ENCODE measurements at regions not wholly inside any gene's neighbourhood (a gene's known extent, or its start where the extent isn't known, plus 50 kb on each side); places are given as distances from the start of the nearest gene placed in this dataset.

DNA sequence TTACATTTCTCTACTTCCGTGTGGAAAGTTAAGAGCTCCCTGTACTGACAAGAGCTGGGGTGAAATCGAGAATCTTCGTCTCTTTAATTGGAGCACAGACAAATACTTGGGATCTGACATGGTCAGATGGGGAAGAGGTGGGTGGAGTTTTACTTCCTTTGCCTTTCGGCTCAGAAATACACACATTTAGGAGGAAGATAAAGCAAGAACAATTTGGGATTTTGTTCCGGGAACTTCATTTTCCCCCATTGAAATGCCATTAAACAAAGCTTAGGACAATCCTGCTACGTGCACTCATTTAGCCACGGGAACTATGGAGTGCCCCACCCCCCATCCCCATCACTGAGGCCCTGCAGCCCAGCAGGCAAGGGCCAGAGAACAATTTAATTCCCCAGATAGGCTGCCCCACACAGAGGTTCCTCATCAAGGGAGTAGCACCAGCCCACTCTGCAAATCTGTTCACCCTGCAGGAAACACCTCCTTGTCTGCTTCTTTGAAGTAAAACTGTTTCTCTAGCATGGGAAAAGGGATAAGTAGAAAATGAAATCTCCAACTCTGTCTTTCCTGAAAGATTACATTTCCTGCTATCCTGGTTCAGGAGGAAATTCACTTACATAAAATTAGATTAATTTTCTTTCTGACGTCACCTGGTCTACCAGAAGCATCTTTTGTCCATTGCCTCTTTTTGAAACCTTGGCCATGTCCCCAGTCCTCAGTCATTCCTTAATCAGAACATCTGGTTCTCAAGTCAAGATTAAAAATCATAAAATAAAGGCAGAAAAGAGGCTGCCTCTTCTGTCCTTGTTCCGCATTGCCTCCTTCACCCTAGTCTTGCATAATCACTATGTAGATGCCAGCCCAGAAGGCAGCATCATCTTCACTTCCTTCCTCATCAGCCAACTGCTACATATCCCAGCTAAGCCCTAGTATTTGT is 206.4 kb downstream of the ENC1 start:
- peak overlapping the region; percentile 42 to 50 for H3K4me2 ChIP-seq (ENCODE audit: insufficient read depth in 1 of 2, low read depth in 2 of 2, low read length in 2 of 2)
- no peaks in the 10 kb centered on the region for H3K36me3 ChIP-seq (ENCODE audit: control insufficient read depth in 2 of 4, insufficient read depth in 4 of 4, low read length in 3 of 4)
- DNase-seq (ENCODE audit: low read depth in 1 of 2, low spot score in 2 of 2) (no peak), FAIRE-seq (no peak)
- peak overlapping the region in 1 of 4 experiments; percentile 29; a peak in 4 of 8 replicates for H3K4me3 ChIP-seq (ENCODE audit: extremely low read depth in 1 of 4, insufficient read depth in 2 of 4, low read depth in 3 of 4, low read length in 4 of 4)
- H2BK5ac ChIP-seq (ENCODE audit: low read depth, low read length), result peak overlapping the region; percentile 12; the same call in 1 of the 2 replicates
- H3K9ac ChIP-seq (replicated peaks in 1 of 4; ENCODE audit: extremely low read depth in 1 of 4, low read depth in 3 of 4, low read length in 3 of 4), result no peak overlapping the region
- peak overlapping the region; percentile 5 for H2BK120ac ChIP-seq (replicated peaks; ENCODE audit: low read depth, low read length)
- WGBS, 2 experiments (ENCODE audit: extremely low coverage in 1 of 2, insufficient coverage in 1 of 2, insufficient read length in 1 of 2, insufficient replicate concordance in 2 of 2, low coverage in 1 of 2, low lambda C conversion rate in 2 of 2, missing lambda C conversion rate in 1 of 2), result 59% methylated on average over 9 of the region's 9 CpGs; no CpG with 5 or more reads in 1 of the 2 experiments
- no peak overlapping the region; the same call in 1 of the 2 replicates for H2BK12ac ChIP-seq (ENCODE audit: low read depth, low read length)
- no peak overlapping the region for H2BK20ac ChIP-seq (ENCODE audit: low read length)
- H3K9me3 ChIP-seq (ENCODE audit: insufficient read depth in 2 of 2, low read depth in 1 of 2, low read length in 1 of 2), result no peaks in the 10 kb centered on the region
- H3K14ac ChIP-seq (ENCODE audit: insufficient read length), result no peak overlapping the region
- no peaks in the 10 kb centered on the region; a peak in 1 of 7 replicates for H3K27me3 ChIP-seq (replicated peaks in 1 of 4; ENCODE audit: control insufficient read depth in 3 of 4, extremely low read depth in 1 of 4, insufficient read depth in 3 of 4, low read length in 3 of 4)
- H4K20me1 ChIP-seq (replicated peaks in 1 of 2; ENCODE audit: control insufficient read depth in 1 of 2, insufficient read depth in 2 of 2, low read length in 2 of 2), result no peaks in the 10 kb centered on the region
- H3K79me2 ChIP-seq (ENCODE audit: control insufficient read depth in 1 of 2, insufficient read depth in 2 of 2, low read length in 2 of 2), result no peaks in the 10 kb centered on the region
- H3K4ac ChIP-seq (replicated peaks; ENCODE audit: insufficient read length, low read depth, low read length), result no peak overlapping the region
- H3K23me2 ChIP-seq (ENCODE audit: low read depth, low read length), result no peaks in the 10 kb centered on the region
- H3K23ac ChIP-seq (ENCODE audit: insufficient read length), result no peak overlapping the region
- H3K56ac ChIP-seq (replicated peaks; ENCODE audit: insufficient read length, low read depth, low read length), result no peak overlapping the region
- H2BK15ac ChIP-seq (ENCODE audit: low read length), result no peak overlapping the region
- CTCF ChIA-PET (ENCODE audit: partially characterized antibody), result interaction anchor here (1.2 to 1.8 kb wide), 3 partner anchors 27 to 532 kb away, joined by 4 to 6 read pairs (median 4); no protein-coding TSS in a partner anchor
- H2AFZ ChIP-seq (ENCODE audit: low read length), result no peak overlapping the region
- no peak overlapping the region for H3K27ac ChIP-seq (ENCODE audit: low read depth, low read length)
- no peak overlapping the region for H2AK5ac ChIP-seq (ENCODE audit: low read depth, low read length)
- H4K91ac ChIP-seq (replicated peaks; ENCODE audit: insufficient read length, low read length), result no peak overlapping the region
- H3K4me1 ChIP-seq (replicated peaks in 1 of 4; ENCODE audit: control insufficient read depth in 3 of 4, insufficient read depth in 4 of 4, low read length in 3 of 4), result peaks cover 3 to 15% (median 11%) of the 10 kb centered on the region in 4 experiments; a peak in 4 of 7 replicates
- H4K5ac ChIP-seq (ENCODE audit: insufficient read length, low read depth, low read length), result no peak overlapping the region
- TF ChIP-seq, protein P1, sequence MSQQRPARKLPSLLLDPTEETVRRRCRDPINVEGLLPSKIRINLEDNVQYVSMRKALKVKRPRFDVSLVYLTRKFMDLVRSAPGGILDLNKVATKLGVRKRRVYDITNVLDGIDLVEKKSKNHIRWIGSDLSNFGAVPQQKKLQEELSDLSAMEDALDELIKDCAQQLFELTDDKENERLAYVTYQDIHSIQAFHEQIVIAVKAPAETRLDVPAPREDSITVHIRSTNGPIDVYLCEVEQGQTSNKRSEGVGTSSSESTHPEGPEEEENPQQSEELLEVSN (IDR thresholded peaks at IDR 0.05), result no peak
- TF ChIP-seq CEBPB (IDR thresholded peaks at IDR 0.05; ENCODE audit: low read depth, low read length), result peak; percentile 67; the same call in 1 of the 2 replicates
- peak; percentile 50; the same call in 1 of the 2 replicates for TF ChIP-seq SP1 (IDR thresholded peaks at IDR 0.05; ENCODE audit: low read depth, low read length)
- no peak for TF ChIP-seq SIX5 (IDR thresholded peaks at IDR 0.05; ENCODE audit: low read depth, low read length)
- H3K18ac ChIP-seq (ENCODE audit: extremely low read depth, low read length), result no peak overlapping the region
- POLR2A ChIA-PET (ENCODE audit: partially characterized antibody), result interaction anchor here (0.6 to 1.7 kb wide), 2 partner anchors 207 to 603 kb away, joined by 3 to 4 read pairs; partner anchors contain the start of gene ENC1
- no peak overlapping the region for H4K8ac ChIP-seq (ENCODE audit: extremely low read depth, insufficient read depth, low read length)
- no peaks in the 10 kb centered on the region for H3K79me1 ChIP-seq (ENCODE audit: low read depth, low read length)
